Astrocyte (in vitro differentiated cells and primary cell): ENCODE measurements at regions not wholly inside any gene's neighbourhood (a gene's known extent, or its start where the extent isn't known, plus 50 kb on each side); places are given as distances from the start of the nearest gene placed in this dataset.

Source experiments
- EZH2 ChIP-seq: IDR thresholded peaks from 2 replicates; pipeline ENCODE4 v1.6.1; 2012; ENCODE audit warnings: mild to moderate bottlenecking, low read length, inconsistent platforms; ENCODE audit not compliant: insufficient read depth
- TF ChIP-seq, protein P1 (sequence below): IDR thresholded peaks from 2 replicates; pipeline ENCODE4 v1.5.1; 2011; ENCODE audit warnings: low read depth, mild to moderate bottlenecking, inconsistent platforms, low read length, moderate library complexity; ENCODE audit not compliant: insufficient read depth

DNA sequence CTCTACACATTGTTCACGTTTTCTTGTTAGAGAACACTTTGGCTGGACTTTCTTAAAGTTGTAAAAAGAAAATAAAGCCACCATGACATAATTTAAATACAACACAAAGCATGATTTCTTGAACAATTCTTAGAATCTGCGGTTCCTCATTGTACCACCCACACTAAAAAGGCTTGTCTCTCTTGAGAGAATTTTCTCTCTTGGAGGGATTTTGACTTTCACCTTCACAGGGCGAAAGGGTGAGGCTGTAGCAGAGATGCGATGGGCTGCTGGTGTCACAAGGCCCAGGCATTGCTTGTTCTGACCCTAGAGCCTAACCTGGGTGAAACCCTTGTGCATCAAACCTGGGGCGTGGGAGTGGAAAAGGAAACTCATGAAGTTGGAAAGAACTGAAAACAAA lies 122.7 kb upstream of the RIPOR2 start:
- TF ChIP-seq, protein P1, sequence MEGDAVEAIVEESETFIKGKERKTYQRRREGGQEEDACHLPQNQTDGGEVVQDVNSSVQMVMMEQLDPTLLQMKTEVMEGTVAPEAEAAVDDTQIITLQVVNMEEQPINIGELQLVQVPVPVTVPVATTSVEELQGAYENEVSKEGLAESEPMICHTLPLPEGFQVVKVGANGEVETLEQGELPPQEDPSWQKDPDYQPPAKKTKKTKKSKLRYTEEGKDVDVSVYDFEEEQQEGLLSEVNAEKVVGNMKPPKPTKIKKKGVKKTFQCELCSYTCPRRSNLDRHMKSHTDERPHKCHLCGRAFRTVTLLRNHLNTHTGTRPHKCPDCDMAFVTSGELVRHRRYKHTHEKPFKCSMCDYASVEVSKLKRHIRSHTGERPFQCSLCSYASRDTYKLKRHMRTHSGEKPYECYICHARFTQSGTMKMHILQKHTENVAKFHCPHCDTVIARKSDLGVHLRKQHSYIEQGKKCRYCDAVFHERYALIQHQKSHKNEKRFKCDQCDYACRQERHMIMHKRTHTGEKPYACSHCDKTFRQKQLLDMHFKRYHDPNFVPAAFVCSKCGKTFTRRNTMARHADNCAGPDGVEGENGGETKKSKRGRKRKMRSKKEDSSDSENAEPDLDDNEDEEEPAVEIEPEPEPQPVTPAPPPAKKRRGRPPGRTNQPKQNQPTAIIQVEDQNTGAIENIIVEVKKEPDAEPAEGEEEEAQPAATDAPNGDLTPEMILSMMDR: no peak
- no peak for TF ChIP-seq EZH2
